GM18861 (cell line): ENCODE measurements at regions not wholly inside any gene's neighbourhood (a gene's known extent, or its start where the extent isn't known, plus 50 kb on each side); places are given as distances from the start of the nearest gene placed in this dataset.
"Not testable (repeated sequence)": the region's sequence is repeated elsewhere in the genome, so short reads cannot be mapped to it uniquely, and the experiment has no call there.

Experiments used
- ATAC-seq: cut with Tn5 transposase; IDR thresholded peaks from one replicate; pipeline ENCODE4 v1.9.1; 2021; ENCODE audit not compliant: unreplicated experiment

GRCh38 chr3:188021502-188022040 is 132.4 kb upstream of the LPP start:
- ATAC-seq, result no peak

GRCh38 chr3:188022902-188023301 is 131.1 kb upstream of the LPP start:
- not testable (repeated sequence) for ATAC-seq

GRCh38 chr3:188025555-188025954 is 128.4 kb upstream of the LPP start:
- ATAC-seq, result no peak

- ATAC-seq, result no peak
Observed at GRCh38 chr3:188026191-188026968, 127.6 kb upstream of the LPP start.

GRCh38 chr3:188031121-188031520 is 122.8 kb upstream of the LPP start:
- ATAC-seq, result no peak

- no peak for ATAC-seq
Observed at GRCh38 chr3:188034989-188035388, 119.0 kb upstream of the LPP start.

GRCh38 chr3:188036375-188037194 is 117.4 kb upstream of the LPP start:
- no peak for ATAC-seq

- no peak for ATAC-seq
Observed at GRCh38 chr3:188037195-188037718, 116.7 kb upstream of the LPP start.

- no peak for ATAC-seq
Observed at GRCh38 chr3:188037965-188038581, 115.9 kb upstream of the LPP start.

GRCh38 chr3:188041193-188041592 is 112.8 kb upstream of the LPP start:
- ATAC-seq, result no peak

- ATAC-seq, result no peak
Observed at GRCh38 chr3:188041895-188042294, 112.1 kb upstream of the LPP start.

GRCh38 chr3:188042466-188042865 is 111.5 kb upstream of the LPP start:
- no peak for ATAC-seq

GRCh38 chr3:188043891-188044290 is 110.1 kb upstream of the LPP start:
- no peak for ATAC-seq

GRCh38 chr3:188046561-188047211 is 107.3 kb upstream of the LPP start:
- no peak for ATAC-seq

GRCh38 chr3:188047536-188047935 is 106.4 kb upstream of the LPP start:
- ATAC-seq, result no peak

- ATAC-seq, result no peak
Observed at GRCh38 chr3:188049606-188050530, 104.1 kb upstream of the LPP start.

GRCh38 chr3:188051801-188052168 is 102.2 kb upstream of the LPP start:
- no peak for ATAC-seq

GRCh38 chr3:188052169-188053035 is 101.6 kb upstream of the LPP start:
- no peak for ATAC-seq

- no peak for ATAC-seq
Observed at GRCh38 chr3:188053036-188053340, 101.0 kb upstream of the LPP start.
